GM23338 (cell line): ENCODE measurements at regions not wholly inside any gene's neighbourhood (a gene's known extent, or its start where the extent isn't known, plus 50 kb on each side); places are given as distances from the start of the nearest gene placed in this dataset.

Experiments used
- ATAC-seq: fragments of 200-7000 bp; cut with Tn5 transposase; 3 replicates; pipeline ENCODE4 v1.9.1; 2020
- DNase-seq: peaks from one replicate; pipeline ENCODE4 v3.0.0-alpha.2; 2015; ENCODE audit warnings: low spot score
- H2AFZ ChIP-seq: fragments of 200-600 bp; sonication (generic); 2 replicates; pipeline ENCODE4 v1.8.0; 2016; ENCODE audit warnings: antibody characterized with exemption, mild to moderate bottlenecking, moderate library complexity
- H3F3A ChIP-seq: fragments of 200-600 bp; sonication (generic); replicated peaks from 2 replicates; pipeline ENCODE4 v1.8.0; 2017; ENCODE audit warnings: antibody characterized with exemption, mixed run types, low read depth
- H3K27ac ChIP-seq: fragments of 200-600 bp; sonication (generic); 2 replicates; pipeline ENCODE4 v1.6.1; 2016; ENCODE audit warnings: low read depth
- H3K27me3 ChIP-seq: fragments of 200-600 bp; sonication (generic); 2 replicates; pipeline ENCODE4 v1.8.0; 2016; ENCODE audit warnings: mild to moderate bottlenecking, mixed run types, moderate library complexity; ENCODE audit not compliant: insufficient read depth
- H3K36me3 ChIP-seq: fragments of 200-600 bp; sonication (generic); 2 replicates; pipeline ENCODE4 v1.8.0; 2016; ENCODE audit warnings: mild to moderate bottlenecking; ENCODE audit not compliant: insufficient read depth
- H3K4me1 ChIP-seq: fragments of 200-600 bp; sonication (generic); 2 replicates; pipeline ENCODE4 v1.8.0; 2016; ENCODE audit warnings: mild to moderate bottlenecking, moderate library complexity; ENCODE audit not compliant: insufficient read depth
- H3K4me2 ChIP-seq: fragments of 200-600 bp; sonication (generic); 2 replicates; pipeline ENCODE4 v1.7.1; 2017; ENCODE audit warnings: mixed run types
- H3K4me3 ChIP-seq: fragments of 200-600 bp; sonication (generic); 2 replicates; pipeline ENCODE4 v1.6.1; 2016; ENCODE audit warnings: mixed run types
- H3K79me2 ChIP-seq: fragments of 200-600 bp; sonication (generic); replicated peaks from 2 replicates; pipeline ENCODE4 v1.8.0; 2017; ENCODE audit warnings: mild to moderate bottlenecking; ENCODE audit not compliant: insufficient read depth
- H3K9me2 ChIP-seq: fragments of 200-600 bp; sonication (generic); 2 replicates; pipeline ENCODE4 v1.8.0; 2017; ENCODE audit not compliant: insufficient read depth
- H4K20me1 ChIP-seq: fragments of 200-600 bp; sonication (generic); replicated peaks from 2 replicates; pipeline ENCODE4 v1.8.0; 2017; ENCODE audit warnings: mild to moderate bottlenecking; ENCODE audit not compliant: insufficient read depth
- H3K27ac Mint-ChIP-seq: 2 replicates; pipeline ENCODE4 v1.8.0; 2020; ENCODE audit warnings: inconsistent platforms, mild to moderate bottlenecking, moderate library complexity, mixed read lengths
- H3K27me3 Mint-ChIP-seq: 3 replicates; pipeline ENCODE4 v1.8.0; 2022; ENCODE audit warnings: low read depth, mild to moderate bottlenecking, moderate library complexity, mixed read lengths, inconsistent platforms; ENCODE audit not compliant: insufficient read depth, poor library complexity
- H3K36me3 Mint-ChIP-seq: 3 replicates; pipeline ENCODE4 v1.8.0; 2021; ENCODE audit warnings: low read depth, mild to moderate bottlenecking, inconsistent platforms, moderate library complexity, mixed read lengths
- H3K4me1 Mint-ChIP-seq: 3 replicates; pipeline ENCODE4 v1.8.0; 2020; ENCODE audit warnings: mild to moderate bottlenecking, inconsistent platforms, mixed read lengths
- H3K4me3 Mint-ChIP-seq: 3 replicates; pipeline ENCODE4 v1.8.0; 2021; ENCODE audit warnings: moderate library complexity, mild to moderate bottlenecking, inconsistent platforms, mixed read lengths
- H3K9me3 Mint-ChIP-seq: 3 replicates; pipeline ENCODE4 v1.8.0; 2020; ENCODE audit warnings: moderate library complexity, mild to moderate bottlenecking, inconsistent platforms, mixed read lengths
- CREB1 ChIP-seq: fragments of 250-450 bp; sonication (Bioruptor Pico); IDR thresholded peaks from 2 replicates; pipeline ENCODE4 v1.5.0; 2020; ENCODE audit warnings: low read depth, mild to moderate bottlenecking, moderate library complexity
- ETS1 ChIP-seq: IDR thresholded peaks from 2 replicates; pipeline ENCODE4 v1.6.1; 2016; ENCODE audit warnings: antibody characterized with exemption
- EZH2 ChIP-seq: fragments of 200-600 bp; sonication (generic); IDR thresholded peaks from one replicate; pipeline ENCODE4 v1.8.0; 2017; ENCODE audit warnings: antibody characterized with exemption, mild to moderate bottlenecking, low read depth; ENCODE audit not compliant: unreplicated experiment
- EZH2phosphoT487 ChIP-seq: fragments of 200-600 bp; sonication (generic); IDR thresholded peaks from one replicate; pipeline ENCODE4 v1.8.1; 2018; ENCODE audit warnings: antibody characterized with exemption; ENCODE audit not compliant: unreplicated experiment
- JUNB ChIP-seq: IDR thresholded peaks from one replicate; pipeline ENCODE4 v1.6.1; 2016; ENCODE audit warnings: antibody characterized with exemption; ENCODE audit not compliant: unreplicated experiment
- NANOG ChIP-seq: IDR thresholded peaks from 2 replicates; pipeline ENCODE4 v1.6.1; 2016; ENCODE audit warnings: antibody characterized with exemption, borderline replicate concordance
- POLR2AphosphoS5 ChIP-seq: IDR thresholded peaks from 2 replicates; pipeline ENCODE4 v1.6.1; 2016; ENCODE audit warnings: antibody characterized with exemption, low read depth
- REST ChIP-seq: IDR thresholded peaks from one replicate; pipeline ENCODE4 v1.6.1; 2018; ENCODE audit warnings: antibody characterized with exemption; ENCODE audit not compliant: unreplicated experiment
- STAT1 ChIP-seq: IDR thresholded peaks from one replicate; pipeline ENCODE4 v1.6.1; 2016; ENCODE audit warnings: antibody characterized with exemption; ENCODE audit not compliant: unreplicated experiment
- ZNF114 ChIP-seq: fragments of 250-450 bp; sonication (Bioruptor Pico); IDR thresholded peaks from 2 replicates; pipeline ENCODE4 v1.5.0; 2020; ENCODE audit warnings: mild to moderate bottlenecking, moderate library complexity
- ZNF331 ChIP-seq: fragments of 250-450 bp; sonication (Bioruptor Pico); IDR thresholded peaks from 2 replicates; pipeline ENCODE4 v1.5.0; 2020; ENCODE audit warnings: low read depth, mild to moderate bottlenecking, moderate library complexity
- TF ChIP-seq, protein P1 (sequence below), 2 experiments: fragments of 200-600 bp in 1 of 2; sonication (generic) in 1 of 2; conservative IDR thresholded peaks; 2 replicates each; pipeline versions ENCODE4 v1.5.1 to v1.6.1; 2016 to 2017; ENCODE audit warnings: antibody characterized with exemption in 2 of 2, low read depth in 2 of 2, mild to moderate bottlenecking in 2 of 2, moderate library complexity in 1 of 2

- Histone ChIP-seq H3K9me2 (no peaks in the 10 kb centered on the region; the same call in 1 of the 2 replicates), H4K20me1 (no peaks in the 10 kb centered on the region), H3K79me2 (no peaks in the 10 kb centered on the region), H3F3A (no peaks in the 10 kb centered on the region), H3K27ac (no peak overlapping the region), H3K4me1 (no peaks in the 10 kb centered on the region), H2AFZ (no peak overlapping the region), H3K4me2 (no peak overlapping the region), H3K27me3 (no peaks in the 10 kb centered on the region), H3K4me3 (no peak overlapping the region), H3K36me3 (no peaks in the 10 kb centered on the region)
- no peaks in the 10 kb centered on the region; the same call in 2 of the 3 replicates for H3K9me3 Mint-ChIP-seq
- DNase-seq (no peak), ATAC-seq (no peak)
- H3K4me1 Mint-ChIP-seq, result peaks cover 5% of the 10 kb centered on the region; the same call in 2 of the 3 replicates
- H3K4me3 Mint-ChIP-seq, result no peak overlapping the region
- H3K27me3 Mint-ChIP-seq, result no peaks in the 10 kb centered on the region
- no peak for TF ChIP-seq CREB1 (CRISPR knock-in tag)
- TF ChIP-seq, protein P1, sequence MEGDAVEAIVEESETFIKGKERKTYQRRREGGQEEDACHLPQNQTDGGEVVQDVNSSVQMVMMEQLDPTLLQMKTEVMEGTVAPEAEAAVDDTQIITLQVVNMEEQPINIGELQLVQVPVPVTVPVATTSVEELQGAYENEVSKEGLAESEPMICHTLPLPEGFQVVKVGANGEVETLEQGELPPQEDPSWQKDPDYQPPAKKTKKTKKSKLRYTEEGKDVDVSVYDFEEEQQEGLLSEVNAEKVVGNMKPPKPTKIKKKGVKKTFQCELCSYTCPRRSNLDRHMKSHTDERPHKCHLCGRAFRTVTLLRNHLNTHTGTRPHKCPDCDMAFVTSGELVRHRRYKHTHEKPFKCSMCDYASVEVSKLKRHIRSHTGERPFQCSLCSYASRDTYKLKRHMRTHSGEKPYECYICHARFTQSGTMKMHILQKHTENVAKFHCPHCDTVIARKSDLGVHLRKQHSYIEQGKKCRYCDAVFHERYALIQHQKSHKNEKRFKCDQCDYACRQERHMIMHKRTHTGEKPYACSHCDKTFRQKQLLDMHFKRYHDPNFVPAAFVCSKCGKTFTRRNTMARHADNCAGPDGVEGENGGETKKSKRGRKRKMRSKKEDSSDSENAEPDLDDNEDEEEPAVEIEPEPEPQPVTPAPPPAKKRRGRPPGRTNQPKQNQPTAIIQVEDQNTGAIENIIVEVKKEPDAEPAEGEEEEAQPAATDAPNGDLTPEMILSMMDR (conservative IDR thresholded peaks at IDR 0.05; ENCODE audit: low read depth in 2 of 2), result no peak
- no peak for TF ChIP-seq REST
- TF ChIP-seq EZH2, result no peak
- TF ChIP-seq POLR2AphosphoS5, result no peak
- TF ChIP-seq NANOG, result no peak
- no peak for TF ChIP-seq ZNF331 (CRISPR knock-in tag)
- TF ChIP-seq ZNF114 (CRISPR knock-in tag), result no peak
- no peak for TF ChIP-seq EZH2phosphoT487
- no peaks in the 10 kb centered on the region for H3K36me3 Mint-ChIP-seq
- H3K27ac Mint-ChIP-seq, result no peak overlapping the region
Observed at GRCh38 chr11:91244912-91245311, 979.7 kb upstream of the FAT3 start.

DNA sequence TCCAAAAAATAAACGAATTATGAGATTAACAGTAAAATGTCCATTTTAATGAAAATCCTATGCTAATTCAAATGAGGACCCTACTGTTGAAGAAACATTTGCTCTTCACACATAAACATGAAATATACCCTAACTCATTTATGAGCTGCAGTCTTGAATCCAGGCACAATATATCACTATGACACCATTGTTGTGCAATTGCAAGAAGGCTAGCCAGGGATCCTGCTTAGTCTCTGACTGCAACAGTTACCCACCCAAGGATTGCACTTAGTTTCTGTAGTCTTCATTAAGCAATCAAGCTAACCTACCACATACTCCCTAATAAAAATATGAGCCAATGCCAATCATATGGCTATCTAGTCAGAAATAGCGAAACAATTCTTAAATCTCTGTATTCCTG lies 981.0 kb upstream of the FAT3 start:
- H4K20me1 ChIP-seq, result no peaks in the 10 kb centered on the region
- no peaks in the 10 kb centered on the region; the same call in 1 of the 2 replicates for H3K9me2 ChIP-seq
- no peaks in the 10 kb centered on the region for H3K79me2 ChIP-seq
- Mint-ChIP-seq H3K4me1 (peaks cover 12% of the 10 kb centered on the region; the same call in 2 of the 3 replicates), H3K27me3 (no peaks in the 10 kb centered on the region), H3K4me3 (no peak overlapping the region), H3K27ac (no peak overlapping the region), H3K9me3 (no peaks in the 10 kb centered on the region; the same call in 2 of the 3 replicates), H3K36me3 (no peaks in the 10 kb centered on the region)
- DNase-seq, result no peak
- H3K36me3 ChIP-seq, result no peaks in the 10 kb centered on the region
- H3K4me1 ChIP-seq, result peaks cover 4% of the 10 kb centered on the region; the same call in 1 of the 2 replicates
- ATAC-seq, result no peak
- no peaks in the 10 kb centered on the region for H3F3A ChIP-seq
- H3K4me2 ChIP-seq, result no peak overlapping the region
- no peak overlapping the region for H3K4me3 ChIP-seq
- no peak overlapping the region for H3K27ac ChIP-seq
- H3K27me3 ChIP-seq, result no peaks in the 10 kb centered on the region
- H2AFZ ChIP-seq, result no peak overlapping the region
- TF ChIP-seq ZNF114 (CRISPR knock-in tag) (no peak), JUNB (no peak), POLR2AphosphoS5 (no peak), STAT1 (no peak), ETS1 (no peak), EZH2phosphoT487 (no peak)
